CD4-positive, alpha-beta T cell (primary cell): ENCODE measurements at regions not wholly inside any gene's neighbourhood (a gene's known extent, or its start where the extent isn't known, plus 50 kb on each side); places are given as distances from the start of the nearest gene placed in this dataset.

ENCODE experiments used
- ATAC-seq: fragments of 200-7000 bp; cut with Tn5 transposase; one replicate; pipeline ENCODE4 v1.10.0; 2022; ENCODE audit warnings: mild to moderate bottlenecking; ENCODE audit not compliant: poor library complexity
- CTCF ChIA-PET: fragments of 350-600 bp; sonication (Branson Sonifier 250); formaldehyde crosslinking; loops from one replicate; lab custom pipeline; 2021; ENCODE audit warnings: antibody characterized with exemption, inconsistent platforms; lab: Charles Lee
- POLR2A ChIA-PET: fragments of 350-600 bp; sonication (Branson Sonifier 250); formaldehyde crosslinking; loops from one replicate; lab custom pipeline; 2021; ENCODE audit warnings: antibody characterized with exemption, inconsistent platforms; lab: Charles Lee
- DNase-seq, 14 experiments: peaks; one replicate each; pipeline ENCODE4 v3.0.0-alpha.2; 2013 to 2020; ENCODE audit warnings: mixed read lengths in 2 of 14
- H3K27ac ChIP-seq, 2 donors: one replicate each; pipeline versions ENCODE4 v1.5.1 to v1.7.0; 2013; ENCODE audit warnings: low read length in 2 of 2, low read depth in 1 of 2, mild to moderate bottlenecking in 1 of 2
- H3K27me3 ChIP-seq, 2 experiments: 1 replicate in 1 of 2; 2 replicates in 1 of 2; pipeline versions ENCODE4 v1.6.1 to v1.7.0; 2013; ENCODE audit warnings: low read length in 2 of 2, control low read depth in 1 of 2, mild to moderate bottlenecking in 1 of 2, moderate library complexity in 1 of 2; ENCODE audit not compliant: insufficient read depth in 2 of 2, control insufficient read depth in 1 of 2
- H3K36me3 ChIP-seq: one replicate; pipeline ENCODE4 v1.6.1; 2013; ENCODE audit warnings: low read length, control low read depth; ENCODE audit not compliant: insufficient read depth
- H3K4me1 ChIP-seq: one replicate; pipeline ENCODE4 v1.6.1; 2013; ENCODE audit warnings: low read length, control low read depth; ENCODE audit not compliant: insufficient read depth
- H3K4me3 ChIP-seq: one replicate; pipeline ENCODE4 v1.5.1; 2013; ENCODE audit warnings: mild to moderate bottlenecking, low read length, moderate library complexity
- H3K9me3 ChIP-seq, 2 experiments: 1 replicate in 1 of 2; 2 replicates in 1 of 2; pipeline versions ENCODE4 v1.6.1 to v1.7.0; 2013; ENCODE audit warnings: low read length in 2 of 2, mild to moderate bottlenecking in 2 of 2, control low read depth in 1 of 2, moderate library complexity in 1 of 2; ENCODE audit not compliant: control insufficient read depth in 1 of 2, insufficient read depth in 1 of 2
- H3K27ac Mint-ChIP-seq: one replicate; pipeline ENCODE4 v1.8.0; 2020; ENCODE audit warnings: mixed read lengths
- H3K27me3 Mint-ChIP-seq: one replicate; pipeline ENCODE4 v1.8.0; 2021; ENCODE audit warnings: mixed read lengths
- H3K36me3 Mint-ChIP-seq: one replicate; pipeline ENCODE4 v1.8.0; 2021; ENCODE audit warnings: low read depth, mixed read lengths
- H3K4me1 Mint-ChIP-seq: one replicate; pipeline ENCODE4 v1.8.0; 2021; ENCODE audit warnings: low read depth, mixed read lengths
- H3K4me3 Mint-ChIP-seq: one replicate; pipeline ENCODE4 v1.8.0; 2020; ENCODE audit warnings: mild to moderate bottlenecking, mixed read lengths
- H3K9me3 Mint-ChIP-seq: one replicate; pipeline ENCODE4 v1.8.0; 2020; ENCODE audit warnings: mixed read lengths
- intact Hi-C, 2 experiments: fragments of 100-400 bp; cut with DNase I in 1 of 2; cut with micrococcal nuclease in 1 of 2; formaldehyde crosslinking; loops; one replicate each; pipeline versions ENCODE4 v1.15.1 to v1.9.0; 2023 to 2025; cut with DNase I, micrococcal nuclease
- TF ChIP-seq, protein P1 (sequence below): fragments of 200-600 bp; IDR thresholded peaks from one replicate; pipeline ENCODE4 v1.8.0; 2022; ENCODE audit warnings: antibody characterized with exemption, mild to moderate bottlenecking

DNA sequence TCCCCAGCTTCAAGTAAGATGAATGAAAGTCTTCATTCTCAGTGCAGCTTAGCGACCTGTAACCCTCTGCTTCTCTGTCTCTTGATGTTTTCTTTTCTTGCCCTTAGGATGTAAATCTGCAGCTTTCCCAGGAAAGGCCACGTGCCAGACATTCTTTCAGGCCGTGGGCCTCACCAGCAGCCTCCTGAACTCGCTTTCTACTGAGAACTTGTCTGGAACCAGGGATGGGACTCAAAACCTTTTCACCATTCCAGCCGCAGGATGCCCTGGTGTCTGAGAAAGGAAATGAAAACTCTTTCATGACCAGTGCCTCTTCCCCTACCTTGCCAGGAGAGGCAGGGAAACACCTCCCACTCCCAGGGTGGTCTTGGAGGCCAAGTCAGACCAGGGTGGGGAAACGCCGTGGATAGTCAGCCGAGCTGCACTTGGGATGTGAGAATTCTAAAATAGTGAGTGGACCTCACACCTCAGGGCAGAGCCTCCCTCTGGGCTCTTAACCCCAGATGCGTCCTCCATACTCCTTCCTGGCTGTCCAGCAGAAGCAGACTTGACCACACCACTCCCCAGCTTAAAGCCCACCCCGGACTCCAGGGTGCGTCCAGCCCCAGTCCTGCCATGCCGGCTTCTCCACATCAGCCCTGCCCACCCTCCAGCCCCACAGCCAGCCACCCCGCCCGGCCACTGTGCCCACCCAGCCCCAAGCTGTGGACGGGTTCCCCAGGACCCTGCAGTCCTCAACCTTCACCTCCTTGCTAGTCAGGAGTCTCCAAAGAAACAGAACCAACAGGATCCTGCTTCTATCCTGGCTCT lies 115.5 kb downstream of the TWIST2 start:
- Histone ChIP-seq H3K4me1 (no peaks in the 10 kb centered on the region), H3K36me3 (no peaks in the 10 kb centered on the region), H3K9me3 (peaks cover 0 to 4% of the 10 kb centered on the region in 2 experiments), H3K27ac (no peak overlapping the region), H3K4me3 (no peak overlapping the region), H3K27me3 (no peaks in the 10 kb centered on the region)
- Mint-ChIP-seq H3K27ac (no peak overlapping the region), H3K4me3 (no peak overlapping the region), H3K36me3 (no peaks in the 10 kb centered on the region), H3K9me3 (no peaks in the 10 kb centered on the region), H3K4me1 (no peaks in the 10 kb centered on the region), H3K27me3 (peaks cover 29% of the 10 kb centered on the region)
- TF ChIP-seq, protein P1, sequence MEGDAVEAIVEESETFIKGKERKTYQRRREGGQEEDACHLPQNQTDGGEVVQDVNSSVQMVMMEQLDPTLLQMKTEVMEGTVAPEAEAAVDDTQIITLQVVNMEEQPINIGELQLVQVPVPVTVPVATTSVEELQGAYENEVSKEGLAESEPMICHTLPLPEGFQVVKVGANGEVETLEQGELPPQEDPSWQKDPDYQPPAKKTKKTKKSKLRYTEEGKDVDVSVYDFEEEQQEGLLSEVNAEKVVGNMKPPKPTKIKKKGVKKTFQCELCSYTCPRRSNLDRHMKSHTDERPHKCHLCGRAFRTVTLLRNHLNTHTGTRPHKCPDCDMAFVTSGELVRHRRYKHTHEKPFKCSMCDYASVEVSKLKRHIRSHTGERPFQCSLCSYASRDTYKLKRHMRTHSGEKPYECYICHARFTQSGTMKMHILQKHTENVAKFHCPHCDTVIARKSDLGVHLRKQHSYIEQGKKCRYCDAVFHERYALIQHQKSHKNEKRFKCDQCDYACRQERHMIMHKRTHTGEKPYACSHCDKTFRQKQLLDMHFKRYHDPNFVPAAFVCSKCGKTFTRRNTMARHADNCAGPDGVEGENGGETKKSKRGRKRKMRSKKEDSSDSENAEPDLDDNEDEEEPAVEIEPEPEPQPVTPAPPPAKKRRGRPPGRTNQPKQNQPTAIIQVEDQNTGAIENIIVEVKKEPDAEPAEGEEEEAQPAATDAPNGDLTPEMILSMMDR = no peak
- no peak for ATAC-seq
- no peak for DNase-seq
- POLR2A ChIA-PET = no interaction called here
- intact Hi-C loops = no loop called here
- CTCF ChIA-PET = no interaction called here

DNA sequence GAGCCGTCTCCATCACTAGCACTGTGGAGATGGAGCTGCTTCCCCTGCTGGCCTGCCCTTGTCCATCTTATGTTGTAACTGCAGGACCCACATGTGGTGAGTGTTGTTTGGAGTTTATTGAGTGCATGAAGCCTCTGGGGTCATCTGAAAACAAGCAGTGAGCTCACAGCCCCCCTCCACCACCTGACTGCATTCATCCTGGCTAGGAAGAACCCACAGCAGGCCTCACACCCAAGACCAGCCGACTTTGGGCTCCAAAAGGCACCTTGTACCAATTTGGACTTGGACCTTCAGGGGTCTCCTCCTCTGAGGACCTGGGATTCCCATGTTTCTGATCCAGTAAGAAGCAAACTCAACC lies 116.1 kb downstream of the TWIST2 start:
- POLR2A ChIA-PET = no interaction called here
- Mint-ChIP-seq H3K27ac (no peak overlapping the region), H3K4me3 (no peak overlapping the region), H3K36me3 (no peaks in the 10 kb centered on the region), H3K4me1 (no peaks in the 10 kb centered on the region), H3K27me3 (peaks cover 27% of the 10 kb centered on the region), H3K9me3 (no peaks in the 10 kb centered on the region)
- Histone ChIP-seq H3K27me3 (peaks cover 0 to 3% of the 10 kb centered on the region in 2 experiments), H3K36me3 (no peaks in the 10 kb centered on the region), H3K4me1 (no peaks in the 10 kb centered on the region), H3K4me3 (no peak overlapping the region), H3K27ac (no peak overlapping the region), H3K9me3 (peaks cover 0 to 4% of the 10 kb centered on the region in 2 experiments)
- ATAC-seq = no peak
- CTCF ChIA-PET = no interaction called here
- TF ChIP-seq, protein P1 = no peak
- intact Hi-C loops = no loop called here
- DNase-seq = no peak

DNA sequence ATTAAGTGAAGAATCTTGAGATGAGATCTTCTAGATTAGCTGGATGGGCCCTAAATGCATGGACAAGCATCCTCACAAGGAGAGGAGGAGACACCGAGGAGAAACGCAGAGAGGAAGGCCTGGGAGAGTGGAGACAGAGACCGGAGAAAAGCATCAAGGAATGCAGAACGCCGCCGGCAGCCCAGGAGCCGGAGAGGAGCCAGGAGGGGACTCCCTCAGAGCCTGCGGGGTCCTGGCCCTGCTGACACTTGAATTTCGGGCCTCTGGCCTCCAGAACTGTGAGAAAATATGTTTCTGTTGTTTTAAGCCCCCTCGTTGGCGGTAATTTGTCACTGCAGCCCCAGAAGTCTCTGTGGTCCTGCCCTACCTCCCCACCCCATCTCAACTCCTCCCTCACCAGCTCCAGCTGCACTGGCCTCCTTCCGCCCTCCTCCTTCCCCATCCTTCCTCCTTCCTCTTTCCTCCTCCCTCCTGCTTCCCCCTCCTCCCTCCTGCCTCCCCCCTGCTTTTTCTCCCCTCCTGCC lies 116.7 kb downstream of the TWIST2 start:
- no peaks in the 10 kb centered on the region for H3K9me3 Mint-ChIP-seq
- peaks cover 3 to 5% of the 10 kb centered on the region in 2 experiments for H3K27me3 ChIP-seq
- ATAC-seq (no peak), DNase-seq (no peak)
- H3K4me3 Mint-ChIP-seq = no peak overlapping the region
- H3K27me3 Mint-ChIP-seq = peaks cover 27% of the 10 kb centered on the region
- TF ChIP-seq, protein P1 = no peak
- no peaks in the 10 kb centered on the region for H3K36me3 ChIP-seq
- ChIA-PET CTCF (no interaction called here), POLR2A (no interaction called here)
- no peaks in the 10 kb centered on the region for H3K4me1 ChIP-seq
- H3K27ac Mint-ChIP-seq = no peak overlapping the region
- intact Hi-C loops = no loop called here
- H3K9me3 ChIP-seq = peaks cover 0 to 4% of the 10 kb centered on the region in 2 experiments
- no peak overlapping the region for H3K27ac ChIP-seq
- H3K36me3 Mint-ChIP-seq = no peaks in the 10 kb centered on the region
- no peak overlapping the region for H3K4me3 ChIP-seq
- no peaks in the 10 kb centered on the region for H3K4me1 Mint-ChIP-seq
